Skeletal muscle tissue (tissue), 3 donors: ENCODE measurements at regions not wholly inside any gene's neighbourhood (a gene's known extent, or its start where the extent isn't known, plus 50 kb on each side); places are given as distances from the start of the nearest gene placed in this dataset.
"Not testable (repeated sequence)": the region's sequence is repeated elsewhere in the genome, so short reads cannot be mapped to it uniquely, and the experiment has no call there.

Source experiments
- H3K27ac ChIP-seq: one replicate; pipeline ENCODE4 v1.7.0; 2013; ENCODE audit warnings: mild to moderate bottlenecking, low read depth, low read length, inconsistent platforms
- H3K27me3 ChIP-seq, 3 donors: one replicate each; pipeline ENCODE4 v1.7.0; 2013; ENCODE audit warnings: low read length in 3 of 3; ENCODE audit not compliant: control insufficient read depth in 3 of 3, insufficient read depth in 3 of 3
- H3K36me3 ChIP-seq, 3 donors: one replicate each; pipeline ENCODE4 v1.7.0; 2013; ENCODE audit warnings: low read length in 3 of 3; ENCODE audit not compliant: control insufficient read depth in 3 of 3, insufficient read depth in 3 of 3
- H3K4me1 ChIP-seq, 3 donors: one replicate each; pipeline ENCODE4 v1.7.0; 2013; ENCODE audit warnings: low read length in 3 of 3, mild to moderate bottlenecking in 3 of 3; ENCODE audit not compliant: control insufficient read depth in 3 of 3, insufficient read depth in 3 of 3
- H3K4me3 ChIP-seq, 3 donors: one replicate each; pipeline ENCODE4 v1.7.0; 2013; ENCODE audit warnings: low read length in 3 of 3
- H3K9ac ChIP-seq, 3 donors: one replicate each; pipeline ENCODE4 v1.7.0; 2013; ENCODE audit warnings: low read length in 3 of 3, mild to moderate bottlenecking in 3 of 3, moderate library complexity in 2 of 3, low read depth in 1 of 3
- H3K9me3 ChIP-seq, 3 donors: one replicate each; pipeline ENCODE4 v1.7.0; 2013; ENCODE audit warnings: low read length in 3 of 3; ENCODE audit not compliant: control insufficient read depth in 3 of 3
- donor health status: Osteomylitis.

GRCh38 chr21:10345178-10345612 is 176.2 kb upstream of the TPTE start:
- H3K36me3 ChIP-seq, H3K9ac ChIP-seq, H3K27ac ChIP-seq, H3K4me3 ChIP-seq, H3K27me3 ChIP-seq, H3K4me1 ChIP-seq: not testable (repeated sequence)
- peaks cover 3 to 10% (median 8%) of the 10 kb centered on the region in 3 donors for H3K9me3 ChIP-seq

- H3K4me1 ChIP-seq, H3K27ac ChIP-seq, H3K4me3 ChIP-seq, H3K36me3 ChIP-seq, H3K9ac ChIP-seq, H3K27me3 ChIP-seq: not testable (repeated sequence)
- peaks cover 3 to 10% (median 8%) of the 10 kb centered on the region in 3 donors for H3K9me3 ChIP-seq
Measured at GRCh38 chr21:10346249-10346648, 175.1 kb upstream of the TPTE start.

GRCh38 chr21:10346933-10347615 is 174.3 kb upstream of the TPTE start:
- not testable (repeated sequence) for H3K27me3 ChIP-seq, H3K4me1 ChIP-seq, H3K36me3 ChIP-seq, H3K27ac ChIP-seq, H3K9ac ChIP-seq
- Histone ChIP-seq H3K9me3 (peaks cover 3 to 10% (median 8%) of the 10 kb centered on the region in 3 donors), H3K4me3 (peak overlapping the region in 1 of 3 donors; percentile 20)

DNA sequence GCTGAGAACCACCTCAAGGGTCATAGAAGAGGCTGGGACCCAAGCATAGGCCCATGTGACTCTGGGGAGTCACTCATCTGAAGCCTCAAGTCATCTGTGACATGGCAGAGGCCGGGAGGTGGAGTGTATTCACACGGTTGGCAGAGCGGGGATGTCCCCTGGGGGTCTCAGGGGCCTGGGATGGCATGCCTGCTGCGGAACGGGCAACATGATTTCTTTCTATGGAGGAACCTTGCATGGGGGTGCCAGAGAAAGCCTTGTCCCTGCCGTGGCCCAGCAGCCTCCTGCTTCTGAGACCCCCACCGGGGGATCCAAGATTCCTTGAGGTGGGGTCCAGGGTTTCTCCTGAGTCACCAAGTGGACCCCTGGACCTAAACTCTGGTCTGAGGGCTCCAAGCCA is 173.7 kb upstream of the TPTE start:
- not testable (repeated sequence) for H3K27me3 ChIP-seq, H3K27ac ChIP-seq, H3K4me1 ChIP-seq, H3K9ac ChIP-seq, H3K36me3 ChIP-seq, H3K4me3 ChIP-seq
- H3K9me3 ChIP-seq: peaks cover 3 to 10% (median 8%) of the 10 kb centered on the region in 3 donors

GRCh38 chr21:10348150-10348549 is 173.2 kb upstream of the TPTE start:
- not testable (repeated sequence) for H3K4me1 ChIP-seq, H3K27me3 ChIP-seq, H3K27ac ChIP-seq, H3K4me3 ChIP-seq, H3K9ac ChIP-seq, H3K36me3 ChIP-seq
- peaks cover 7 to 10% (median 8%) of the 10 kb centered on the region in 3 donors for H3K9me3 ChIP-seq

- H3K4me1 ChIP-seq, H3K36me3 ChIP-seq, H3K27me3 ChIP-seq, H3K9ac ChIP-seq, H3K4me3 ChIP-seq, H3K27ac ChIP-seq: not testable (repeated sequence)
- H3K9me3 ChIP-seq: peaks cover 2 to 16% (median 2%) of the 10 kb centered on the region in 3 donors
Measured at GRCh38 chr21:10354851-10355578, 166.4 kb upstream of the TPTE start.

- not testable (repeated sequence) for H3K4me1 ChIP-seq, H3K36me3 ChIP-seq, H3K9ac ChIP-seq, H3K27me3 ChIP-seq, H3K4me3 ChIP-seq, H3K27ac ChIP-seq
- peaks cover 0 to 11% (median 4%) of the 10 kb centered on the region in 3 donors for H3K9me3 ChIP-seq
Measured at GRCh38 chr21:10359120-10359519, 162.3 kb upstream of the TPTE start.

- not testable (repeated sequence) for H3K9ac ChIP-seq, H3K4me3 ChIP-seq, H3K27ac ChIP-seq, H3K9me3 ChIP-seq, H3K4me1 ChIP-seq, H3K27me3 ChIP-seq, H3K36me3 ChIP-seq
Measured at GRCh38 chr21:10359911-10360310, 161.5 kb upstream of the TPTE start.

DNA sequence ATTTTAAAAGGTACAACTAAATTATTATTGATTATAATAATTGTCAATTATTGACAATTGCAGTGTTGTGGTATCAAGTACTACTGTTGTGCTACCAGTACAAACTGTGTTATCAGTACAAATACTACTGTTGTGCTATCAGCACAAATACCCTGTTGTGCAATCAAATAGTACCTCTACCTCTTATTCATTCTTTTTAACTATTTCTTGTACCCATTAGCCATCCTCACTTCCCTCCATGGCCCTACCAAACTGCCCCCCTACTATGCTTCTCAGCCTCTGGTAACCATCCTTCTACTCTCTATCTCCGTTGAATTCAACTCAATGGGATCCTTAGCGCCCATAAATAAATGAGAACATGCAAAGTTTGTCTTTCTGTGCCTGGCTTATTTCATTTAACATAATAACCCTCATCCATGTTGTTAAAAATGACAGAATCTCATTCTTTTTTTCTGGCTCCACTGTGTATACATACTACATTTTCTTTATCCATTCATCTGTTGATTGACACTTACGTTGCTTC is 160.1 kb upstream of the TPTE start:
- H3K36me3 ChIP-seq, H3K9ac ChIP-seq, H3K4me3 ChIP-seq, H3K27ac ChIP-seq, H3K27me3 ChIP-seq, H3K4me1 ChIP-seq, H3K9me3 ChIP-seq: not testable (repeated sequence)

- H3K27me3 ChIP-seq, H3K9me3 ChIP-seq, H3K9ac ChIP-seq, H3K4me1 ChIP-seq, H3K36me3 ChIP-seq, H3K4me3 ChIP-seq, H3K27ac ChIP-seq: not testable (repeated sequence)
Measured at GRCh38 chr21:10362816-10363215, 158.6 kb upstream of the TPTE start.
